ENCODE measurements at regions not wholly inside any gene's neighbourhood (a gene's known extent, or its start where the extent isn't known, plus 50 kb on each side); places are given as distances from the start of the nearest gene placed in this dataset.
"Not testable (repeated sequence)": the region's sequence is repeated elsewhere in the genome, so short reads cannot be mapped to it uniquely, and the experiment has no call there.

DNA sequence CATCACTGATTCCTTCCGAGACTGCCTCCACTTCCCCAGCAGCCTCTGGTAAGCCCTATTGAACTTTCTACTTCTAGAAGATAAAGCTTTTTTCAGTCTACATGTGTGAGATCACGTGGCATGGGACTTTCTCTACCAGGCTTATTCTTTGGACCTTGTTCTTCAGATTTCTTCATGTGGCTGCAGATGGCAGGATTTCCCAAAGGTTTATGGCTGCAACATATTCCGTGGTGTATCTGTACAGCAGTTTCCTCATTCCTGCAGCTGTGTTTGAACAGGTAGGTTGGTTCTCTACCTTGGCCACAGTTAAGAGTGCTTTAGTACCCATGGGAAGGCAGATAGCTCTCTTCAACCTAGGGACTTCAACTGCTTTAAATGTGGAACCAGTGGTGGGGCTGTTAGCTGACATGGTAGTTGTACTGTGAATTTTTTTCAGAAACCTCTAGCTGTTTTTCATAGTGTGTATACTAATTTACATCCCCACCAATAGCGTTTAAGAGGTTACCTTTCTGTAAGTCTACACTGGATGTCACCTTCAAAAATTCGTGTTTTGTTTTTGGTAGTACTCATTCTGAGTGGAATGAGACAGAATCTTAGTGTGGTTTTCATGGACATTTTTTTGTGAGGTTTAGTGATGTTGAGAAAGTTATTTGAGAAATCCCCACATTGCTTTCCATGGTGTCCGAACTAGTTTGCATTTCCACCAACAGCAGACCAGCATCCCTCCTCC lies 158.6 kb downstream of the CCDC74A start:
- H2AFZ ChIP-seq (ENCODE audit: low read depth, low read length); H4K20me1 ChIP-seq (ENCODE audit: insufficient read depth, low read length); H3K36me3 ChIP-seq (replicated peaks; ENCODE audit: low read depth, low read length); H3K27ac ChIP-seq (ENCODE audit: low read length); H3K4me3 ChIP-seq (ENCODE audit: low read length); H3K9ac ChIP-seq (ENCODE audit: low read length); H3K4me2 ChIP-seq (ENCODE audit: low read length); H3K9me3 ChIP-seq (ENCODE audit: insufficient read depth, low read length); H3K27me3 ChIP-seq (ENCODE audit: low read depth, low read length): not testable (repeated sequence)
- H3K4me1 ChIP-seq (ENCODE audit: low read length) = peaks cover 11% of the 10 kb centered on the region
- peaks cover 26% of the 10 kb centered on the region for H3K79me2 ChIP-seq (ENCODE audit: low read length)

DNA sequence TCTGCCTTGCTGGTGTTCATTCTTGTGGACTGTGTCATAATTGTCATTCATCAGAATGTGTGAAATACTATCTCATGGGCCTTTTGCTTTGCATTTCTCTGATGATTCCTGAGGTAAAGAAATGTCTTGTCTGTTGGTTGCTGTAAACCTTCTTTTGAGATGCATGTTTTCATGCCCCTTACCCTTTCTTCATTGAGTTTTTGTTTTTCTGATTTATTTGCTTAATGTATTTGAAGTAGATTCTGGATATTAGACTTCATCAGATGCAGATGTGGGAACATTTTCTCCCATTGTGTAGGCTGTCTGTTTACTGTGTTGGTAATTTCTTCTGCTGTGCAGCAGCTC lies 159.2 kb downstream of the CCDC74A start:
- H3K79me2 ChIP-seq (ENCODE audit: low read length) = peaks cover 26% of the 10 kb centered on the region
- not testable (repeated sequence) for H3K4me2 ChIP-seq (ENCODE audit: low read length); H3K27ac ChIP-seq (ENCODE audit: low read length); H3K36me3 ChIP-seq (replicated peaks; ENCODE audit: low read depth, low read length); H2AFZ ChIP-seq (ENCODE audit: low read depth, low read length); H3K9me3 ChIP-seq (ENCODE audit: insufficient read depth, low read length); H4K20me1 ChIP-seq (ENCODE audit: insufficient read depth, low read length); H3K27me3 ChIP-seq (ENCODE audit: low read depth, low read length); H3K4me3 ChIP-seq (ENCODE audit: low read length); H3K9ac ChIP-seq (ENCODE audit: low read length)
- H3K4me1 ChIP-seq (ENCODE audit: low read length) = peaks cover 11% of the 10 kb centered on the region

DNA sequence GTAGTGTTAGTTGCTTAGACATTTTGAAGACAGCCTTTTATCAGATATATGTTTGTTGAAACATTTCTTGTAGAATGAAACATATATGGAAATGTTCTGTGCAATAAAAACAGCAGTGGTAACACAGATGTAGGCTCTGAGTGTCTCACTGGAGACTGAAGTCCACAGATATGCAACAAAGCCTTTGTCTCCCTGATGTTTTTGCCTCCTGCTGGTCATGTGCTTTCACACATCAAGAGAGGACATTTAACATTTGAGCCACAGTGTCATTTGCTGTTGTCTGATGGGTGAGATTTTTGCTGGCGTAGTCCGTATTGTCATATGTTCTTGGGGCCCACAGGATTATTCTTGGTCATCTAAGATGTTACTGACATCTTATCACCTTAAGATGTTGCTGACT lies 161.4 kb downstream of the CCDC74A start:
- not testable (repeated sequence) for H4K20me1 ChIP-seq (ENCODE audit: insufficient read depth, low read length); H3K27ac ChIP-seq (ENCODE audit: low read length); H3K4me2 ChIP-seq (ENCODE audit: low read length); H3K4me1 ChIP-seq (ENCODE audit: low read length); H2AFZ ChIP-seq (ENCODE audit: low read depth, low read length); H3K4me3 ChIP-seq (ENCODE audit: low read length); H3K79me2 ChIP-seq (ENCODE audit: low read length); H3K36me3 ChIP-seq (replicated peaks; ENCODE audit: low read depth, low read length); H3K9ac ChIP-seq (ENCODE audit: low read length); H3K27me3 ChIP-seq (ENCODE audit: low read depth, low read length); H3K9me3 ChIP-seq (ENCODE audit: insufficient read depth, low read length)

DNA sequence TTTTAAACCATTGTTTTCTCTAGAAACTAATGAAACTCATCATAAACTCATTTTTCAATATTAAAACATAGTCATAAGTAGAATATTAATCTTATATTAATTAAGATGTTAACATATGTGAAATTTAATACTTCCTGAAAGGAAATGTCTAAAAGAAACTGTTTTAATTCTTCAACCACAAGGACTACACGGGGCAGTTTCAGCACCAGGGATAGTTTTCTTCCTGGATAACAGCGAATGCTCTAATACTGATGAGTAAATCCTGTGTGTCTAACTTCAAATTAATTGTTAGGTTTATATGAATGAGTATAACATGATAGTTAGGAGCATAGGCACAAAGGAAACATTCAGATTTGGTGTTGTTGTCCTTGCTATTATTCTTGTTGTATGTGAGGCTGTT lies 183.6 kb downstream of the CCDC74A start:
- not testable (repeated sequence) for H3K4me2 ChIP-seq (ENCODE audit: low read length); H3K9me3 ChIP-seq (ENCODE audit: insufficient read depth, low read length); H3K4me1 ChIP-seq (ENCODE audit: low read length); H3K79me2 ChIP-seq (ENCODE audit: low read length); H2AFZ ChIP-seq (ENCODE audit: low read depth, low read length); H3K27ac ChIP-seq (ENCODE audit: low read length); H3K36me3 ChIP-seq (replicated peaks; ENCODE audit: low read depth, low read length); H3K9ac ChIP-seq (ENCODE audit: low read length); H4K20me1 ChIP-seq (ENCODE audit: insufficient read depth, low read length); H3K4me3 ChIP-seq (ENCODE audit: low read length); H3K27me3 ChIP-seq (ENCODE audit: low read depth, low read length)

DNA sequence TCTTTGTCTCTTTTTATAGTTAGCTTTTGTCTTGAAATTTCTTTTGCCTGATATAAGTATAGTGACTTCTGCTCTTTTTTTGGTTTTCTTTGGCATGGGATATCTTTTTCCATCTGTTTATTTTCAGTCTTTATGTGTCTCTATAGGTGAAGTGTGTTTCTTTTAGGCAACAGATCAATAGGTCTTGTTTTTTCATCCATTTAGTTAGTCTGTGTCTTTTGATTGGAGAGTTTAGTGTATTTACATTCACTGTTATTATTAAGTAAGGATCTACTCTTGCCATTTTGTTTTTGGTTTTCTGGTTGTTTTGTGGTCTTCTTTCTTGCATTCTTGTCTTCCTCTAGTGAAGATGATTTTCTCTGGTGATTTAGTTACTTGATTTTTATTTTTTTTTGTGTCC lies 190.2 kb downstream of the CCDC74A start:
- not testable (repeated sequence) for H3K9me3 ChIP-seq (ENCODE audit: insufficient read depth, low read length); H3K27me3 ChIP-seq (ENCODE audit: low read depth, low read length); H3K9ac ChIP-seq (ENCODE audit: low read length); H2AFZ ChIP-seq (ENCODE audit: low read depth, low read length); H3K4me1 ChIP-seq (ENCODE audit: low read length); H3K4me3 ChIP-seq (ENCODE audit: low read length); H3K4me2 ChIP-seq (ENCODE audit: low read length); H4K20me1 ChIP-seq (ENCODE audit: insufficient read depth, low read length); H3K79me2 ChIP-seq (ENCODE audit: low read length); H3K36me3 ChIP-seq (replicated peaks; ENCODE audit: low read depth, low read length); H3K27ac ChIP-seq (ENCODE audit: low read length)

DNA sequence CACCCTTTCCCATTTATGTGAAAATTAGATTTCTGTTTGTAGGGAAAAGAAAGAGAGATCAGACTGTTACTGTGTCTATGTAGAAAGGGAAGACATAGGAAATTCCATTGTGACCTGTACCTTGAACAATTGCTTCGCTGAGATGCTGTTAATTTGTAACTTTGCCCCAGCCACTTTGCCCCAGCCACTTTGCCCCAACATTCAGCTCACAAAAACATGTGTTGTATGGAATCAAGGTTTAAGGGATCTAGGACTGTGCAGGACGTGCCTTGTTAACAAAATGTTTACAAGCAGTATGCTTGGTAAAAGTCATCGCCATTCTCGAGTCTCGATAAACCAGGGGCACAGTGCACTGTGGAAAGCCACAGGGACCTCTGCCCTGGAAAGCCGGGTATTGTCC lies 193.5 kb downstream of the CCDC74A start:
- not testable (repeated sequence) for H3K4me2 ChIP-seq (ENCODE audit: low read length); H3K27me3 ChIP-seq (ENCODE audit: low read depth, low read length); H3K9me3 ChIP-seq (ENCODE audit: insufficient read depth, low read length); H2AFZ ChIP-seq (ENCODE audit: low read depth, low read length); H3K79me2 ChIP-seq (ENCODE audit: low read length); H4K20me1 ChIP-seq (ENCODE audit: insufficient read depth, low read length); H3K4me3 ChIP-seq (ENCODE audit: low read length); H3K9ac ChIP-seq (ENCODE audit: low read length); H3K36me3 ChIP-seq (replicated peaks; ENCODE audit: low read depth, low read length); H3K4me1 ChIP-seq (ENCODE audit: low read length); H3K27ac ChIP-seq (ENCODE audit: low read length)

DNA sequence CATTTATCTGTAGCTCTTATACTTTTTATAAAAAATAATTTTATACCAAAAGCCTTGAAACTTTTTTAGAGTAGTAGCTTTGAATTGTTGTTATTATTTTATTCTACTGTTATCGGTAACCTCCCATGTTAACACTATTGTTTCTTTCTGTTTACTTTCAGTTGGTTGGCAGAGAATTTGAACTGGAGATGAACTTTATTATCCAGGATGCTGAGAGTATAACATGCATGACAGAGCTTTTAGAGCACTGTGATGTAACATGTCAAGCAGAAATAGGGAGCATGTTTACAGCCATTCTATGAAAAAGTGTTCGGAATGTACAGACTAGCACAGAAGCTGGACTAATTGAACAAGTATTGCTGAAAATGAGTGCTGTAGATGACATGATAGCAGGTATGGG lies 194.6 kb downstream of the CCDC74A start:
- H3K9ac ChIP-seq (ENCODE audit: low read length); H3K36me3 ChIP-seq (replicated peaks; ENCODE audit: low read depth, low read length); H3K27me3 ChIP-seq (ENCODE audit: low read depth, low read length); H3K79me2 ChIP-seq (ENCODE audit: low read length); H2AFZ ChIP-seq (ENCODE audit: low read depth, low read length); H3K4me3 ChIP-seq (ENCODE audit: low read length); H3K9me3 ChIP-seq (ENCODE audit: insufficient read depth, low read length); H4K20me1 ChIP-seq (ENCODE audit: insufficient read depth, low read length); H3K4me2 ChIP-seq (ENCODE audit: low read length); H3K4me1 ChIP-seq (ENCODE audit: low read length); H3K27ac ChIP-seq (ENCODE audit: low read length): not testable (repeated sequence)

All from OCI-LY3 (cell line).